Spleen (tissue), 7 donors: ENCODE measurements at regions not wholly inside any gene's neighbourhood (a gene's known extent, or its start where the extent isn't known, plus 50 kb on each side); places are given as distances from the start of the nearest gene placed in this dataset.

Source experiments
- POLR2A ChIP-seq, 3 donors: fragments of 450-650 bp; IDR thresholded peaks; one replicate each; pipeline ENCODE4 v1.5.1; 2017; ENCODE audit warnings: antibody characterized with exemption in 3 of 3, mild to moderate bottlenecking in 1 of 3
- POLR2AphosphoS5 ChIP-seq, 3 donors: sonication (generic); formaldehyde crosslinking; IDR thresholded peaks; one replicate each; pipeline ENCODE4 v1.5.1; 2017; ENCODE audit warnings: antibody characterized with exemption in 3 of 3
- TF ChIP-seq, protein P1 (sequence below), 11 experiments: fragments of 200-600 bp in 7 of 11; fragments of 450-650 bp in 4 of 11; sonication (generic) in 4 of 11; IDR thresholded peaks in 8 of 11; conservative IDR thresholded peaks in 3 of 11; 1 replicate in 7 of 11; 2 replicates in 4 of 11; pipeline versions ENCODE4 v1.4.0 to v1.8.0; 2016 to 2021; ENCODE audit warnings: antibody characterized with exemption in 11 of 11, inconsistent platforms in 4 of 11, mild to moderate bottlenecking in 1 of 11
- donor health status: DM: no; HTN: no; CAD: no; lungs with moderate emphysema.
- donor health status: DM: no; HTN: no; CAD: no.
- donor health status: DM: no; HTN: no; CAD: no.

DNA sequence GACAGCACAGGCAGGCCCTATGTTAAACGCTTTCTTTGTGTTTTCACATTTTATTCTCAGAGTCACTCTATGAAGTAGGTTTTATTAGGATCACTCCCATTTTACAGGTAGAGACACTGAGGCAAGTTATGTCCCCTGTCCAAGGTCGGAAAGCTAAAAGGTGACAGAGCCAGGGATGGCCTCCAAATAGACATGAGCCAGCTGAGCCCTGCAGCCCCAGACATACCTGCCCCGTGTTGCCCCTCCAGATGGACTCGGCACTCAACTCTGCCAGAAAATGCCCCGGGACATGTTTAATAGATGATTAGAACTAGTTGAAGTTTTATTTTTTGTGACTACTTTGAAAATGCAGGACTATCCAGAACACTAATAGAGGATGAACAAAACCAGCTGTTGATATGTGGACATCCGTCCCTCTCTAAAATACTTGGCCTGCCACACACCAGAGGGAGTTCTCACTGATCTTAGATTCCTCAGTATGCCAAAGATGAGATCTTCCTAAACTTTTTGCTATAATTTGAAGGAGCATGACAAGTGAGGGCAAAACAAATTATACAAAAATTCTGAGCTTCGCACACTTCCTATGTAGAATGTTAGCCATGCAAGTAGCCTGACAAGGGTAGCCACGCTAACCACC lies 258.6 kb upstream of the ADAMTS16 start:
- TF ChIP-seq POLR2A (IDR thresholded peaks at IDR 0.05) (no peak), POLR2AphosphoS5 (IDR thresholded peaks at IDR 0.05) (no peak)
- TF ChIP-seq, protein P1, sequence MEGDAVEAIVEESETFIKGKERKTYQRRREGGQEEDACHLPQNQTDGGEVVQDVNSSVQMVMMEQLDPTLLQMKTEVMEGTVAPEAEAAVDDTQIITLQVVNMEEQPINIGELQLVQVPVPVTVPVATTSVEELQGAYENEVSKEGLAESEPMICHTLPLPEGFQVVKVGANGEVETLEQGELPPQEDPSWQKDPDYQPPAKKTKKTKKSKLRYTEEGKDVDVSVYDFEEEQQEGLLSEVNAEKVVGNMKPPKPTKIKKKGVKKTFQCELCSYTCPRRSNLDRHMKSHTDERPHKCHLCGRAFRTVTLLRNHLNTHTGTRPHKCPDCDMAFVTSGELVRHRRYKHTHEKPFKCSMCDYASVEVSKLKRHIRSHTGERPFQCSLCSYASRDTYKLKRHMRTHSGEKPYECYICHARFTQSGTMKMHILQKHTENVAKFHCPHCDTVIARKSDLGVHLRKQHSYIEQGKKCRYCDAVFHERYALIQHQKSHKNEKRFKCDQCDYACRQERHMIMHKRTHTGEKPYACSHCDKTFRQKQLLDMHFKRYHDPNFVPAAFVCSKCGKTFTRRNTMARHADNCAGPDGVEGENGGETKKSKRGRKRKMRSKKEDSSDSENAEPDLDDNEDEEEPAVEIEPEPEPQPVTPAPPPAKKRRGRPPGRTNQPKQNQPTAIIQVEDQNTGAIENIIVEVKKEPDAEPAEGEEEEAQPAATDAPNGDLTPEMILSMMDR (IDR thresholded peaks at IDR 0.05 in 8 of 11, conservative IDR thresholded peaks at IDR 0.05 in 3 of 11) = no peak
